GM12878 (cell line): ENCODE measurements at regions not wholly inside any gene's neighbourhood (a gene's known extent, or its start where the extent isn't known, plus 50 kb on each side); places are given as distances from the start of the nearest gene placed in this dataset.

ENCODE experiments used
- CBX3 ChIP-seq: fragments of 200-600 bp; sonication (generic); IDR thresholded peaks from 2 replicates; pipeline ENCODE4 v1.6.1; 2016; ENCODE audit warnings: low read depth, borderline replicate concordance
- CEBPB ChIP-seq, 2 experiments: fragments of 150-350 bp in 1 of 2; IDR thresholded peaks; 2 replicates each; pipeline ENCODE4 v1.6.1; 2012 to 2014; ENCODE audit warnings: low read depth in 2 of 2, low read length in 2 of 2, borderline replicate concordance in 1 of 2, inconsistent platforms in 1 of 2
- CTCF ChIP-seq, 3 experiments: IDR thresholded peaks in 2 of 3; conservative IDR thresholded peaks in 1 of 3; 2 replicates each; pipeline ENCODE4 v1.5.1; 2011; ENCODE audit warnings: low read depth in 3 of 3, low read length in 3 of 3, mild to moderate bottlenecking in 3 of 3, control low read depth in 2 of 3, moderate library complexity in 2 of 3, inconsistent platforms in 1 of 3, mixed read lengths in 1 of 3; ENCODE audit not compliant: control insufficient read depth in 2 of 3, insufficient read depth in 1 of 3; ENCODE audit errors: extremely low read depth in 1 of 3
- E4F1 ChIP-seq: fragments of 450-650 bp; IDR thresholded peaks from 2 replicates; pipeline ENCODE4 v1.6.1; 2018; ENCODE audit warnings: borderline replicate concordance, mild to moderate bottlenecking; ENCODE audit not compliant: partially characterized antibody
- EP300 ChIP-seq, 2 experiments: fragments of 150-350 bp in 1 of 2; IDR thresholded peaks; 2 replicates each; pipeline ENCODE4 v1.6.1; 2011 to 2012; ENCODE audit warnings: low read depth in 2 of 2, low read length in 2 of 2, borderline replicate concordance in 1 of 2, improper control_type of control experiment in 1 of 2, inconsistent platforms in 1 of 2; ENCODE audit not compliant: control insufficient read depth in 1 of 2
- EZH2 ChIP-seq: IDR thresholded peaks from 2 replicates; pipeline ENCODE4 v1.6.1; 2012; ENCODE audit warnings: low read depth, mild to moderate bottlenecking, control low read depth, inconsistent platforms, low read length, borderline replicate concordance; ENCODE audit not compliant: control insufficient read depth
- PKNOX1 ChIP-seq: fragments of 450-650 bp; IDR thresholded peaks from 2 replicates; pipeline ENCODE4 v1.6.1; 2016; ENCODE audit warnings: mild to moderate bottlenecking
- RFX5 ChIP-seq: IDR thresholded peaks from 2 replicates; pipeline ENCODE4 v1.6.1; 2011; ENCODE audit warnings: low read depth, low read length, improper control_type of control experiment
- SP1 ChIP-seq: IDR thresholded peaks from one replicate; pipeline ENCODE4 v1.6.1; 2011; ENCODE audit warnings: low read depth, low read length
- SRF ChIP-seq, 2 experiments: IDR thresholded peaks; 2 replicates each; pipeline ENCODE4 v1.6.1; 2011; ENCODE audit warnings: low read depth in 2 of 2, low read length in 2 of 2, mild to moderate bottlenecking in 1 of 2, moderate library complexity in 1 of 2
- WRNIP1 ChIP-seq: IDR thresholded peaks from 2 replicates; pipeline ENCODE4 v1.6.1; 2011; ENCODE audit warnings: low read depth, low read length, improper control_type of control experiment, borderline replicate concordance
- ZBTB40 ChIP-seq: fragments of 450-650 bp; IDR thresholded peaks from 2 replicates; pipeline ENCODE4 v1.6.1; 2016; ENCODE audit warnings: mild to moderate bottlenecking, moderate library complexity, borderline replicate concordance
- ZNF24 ChIP-seq: fragments of 450-650 bp; IDR thresholded peaks from 2 replicates; pipeline ENCODE4 v1.6.1; 2017; ENCODE audit warnings: antibody characterized with exemption, mild to moderate bottlenecking

GRCh38 chr12:46549527-46550265, 177.1 kb upstream of the SLC38A2 start:
- no peak for TF ChIP-seq PKNOX1
- TF ChIP-seq ZNF24 = no peak
- no peak for TF ChIP-seq CTCF (IDR thresholded peaks at IDR 0.05 in 2 of 3, conservative IDR thresholded peaks at IDR 0.05 in 1 of 3; ENCODE audit: control insufficient read depth in 2 of 3, extremely low read depth in 1 of 3, insufficient read depth in 1 of 3, low read depth in 3 of 3, low read length in 3 of 3)
- no peak for TF ChIP-seq EP300 (IDR thresholded peaks at IDR 0.05; ENCODE audit: borderline replicate concordance in 1 of 2, control insufficient read depth in 1 of 2, low read depth in 2 of 2, low read length in 2 of 2)
- TF ChIP-seq SP1 = no peak
- TF ChIP-seq E4F1 = no peak
- no peak for TF ChIP-seq EZH2
- TF ChIP-seq ZBTB40 = no peak
- TF ChIP-seq WRNIP1 = no peak
- no peak for TF ChIP-seq SRF (IDR thresholded peaks at IDR 0.05; ENCODE audit: low read depth in 2 of 2, low read length in 2 of 2)
- no peak for TF ChIP-seq CBX3
- TF ChIP-seq CEBPB (IDR thresholded peaks at IDR 0.05; ENCODE audit: borderline replicate concordance in 1 of 2, low read depth in 2 of 2, low read length in 2 of 2) = no peak
- no peak for TF ChIP-seq RFX5
